ENCODE measurements at regions not wholly inside any gene's neighbourhood (a gene's known extent, or its start where the extent isn't known, plus 50 kb on each side); places are given as distances from the start of the nearest gene placed in this dataset.

- TF ChIP-seq CTCF (IDR thresholded peaks at IDR 0.05) (no peak), POLR2A (IDR thresholded peaks at IDR 0.05) (no peak)
Observed at GRCh38 chr1:117689997-117690625, 84.3 kb downstream of the TENT5C start.
